Glutamatergic neuron (in vitro differentiated cells): ENCODE measurements at regions not wholly inside any gene's neighbourhood (a gene's known extent, or its start where the extent isn't known, plus 50 kb on each side); places are given as distances from the start of the nearest gene placed in this dataset.

Experiments
- DNase-seq: peaks from one replicate; pipeline ENCODE4 v3.0.0; 2022
- H3K27ac Mint-ChIP-seq: one replicate; pipeline ENCODE4 v1.8.0; 2020; ENCODE audit warnings: mild to moderate bottlenecking, mixed read lengths, inconsistent platforms; ENCODE audit not compliant: unreplicated experiment
- H3K27me3 Mint-ChIP-seq: one replicate; pipeline ENCODE4 v1.8.0; 2020; ENCODE audit warnings: mild to moderate bottlenecking, moderate library complexity, mixed read lengths, inconsistent platforms; ENCODE audit not compliant: unreplicated experiment
- H3K36me3 Mint-ChIP-seq: one replicate; pipeline ENCODE4 v1.8.0; 2020; ENCODE audit warnings: mild to moderate bottlenecking, mixed read lengths, inconsistent platforms; ENCODE audit not compliant: unreplicated experiment
- H3K4me1 Mint-ChIP-seq: one replicate; pipeline ENCODE4 v1.8.0; 2020; ENCODE audit warnings: mild to moderate bottlenecking, low read depth, mixed read lengths, inconsistent platforms; ENCODE audit not compliant: unreplicated experiment
- H3K4me3 Mint-ChIP-seq: one replicate; pipeline ENCODE4 v1.8.0; 2020; ENCODE audit warnings: mild to moderate bottlenecking, mixed read lengths, inconsistent platforms; ENCODE audit not compliant: unreplicated experiment
- H3K9me3 Mint-ChIP-seq: one replicate; pipeline ENCODE4 v1.8.0; 2020; ENCODE audit warnings: mild to moderate bottlenecking, moderate library complexity, mixed read lengths, inconsistent platforms; ENCODE audit not compliant: unreplicated experiment
- TF ChIP-seq, protein P1 (sequence below): fragments of 200-600 bp; sonication (generic); IDR thresholded peaks from one replicate; pipeline ENCODE4 v1.5.0; 2021; ENCODE audit not compliant: partially characterized antibody, unreplicated experiment

DNA sequence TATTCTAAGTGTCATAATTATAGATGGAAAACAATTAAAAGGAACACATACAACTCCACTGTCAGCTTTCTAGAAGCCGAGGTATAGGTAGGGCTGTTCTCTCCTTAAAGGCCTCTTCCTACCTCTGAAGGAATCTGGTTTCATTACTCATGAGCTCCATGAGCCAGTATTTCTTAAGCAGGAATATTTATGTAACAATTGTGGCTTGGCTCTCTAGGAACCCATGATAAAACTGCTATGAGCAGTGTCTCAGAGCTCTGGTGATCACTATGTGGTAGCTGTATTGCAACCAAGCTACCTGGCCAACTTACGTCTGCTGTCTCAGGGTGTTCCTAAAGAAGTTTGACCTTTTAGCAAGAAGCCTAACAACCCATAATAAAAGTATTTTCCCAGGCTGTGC is 157.7 kb downstream of the CEP120 start:
- Mint-ChIP-seq H3K4me1 (no peaks in the 10 kb centered on the region), H3K4me3 (no peak overlapping the region)

DNA sequence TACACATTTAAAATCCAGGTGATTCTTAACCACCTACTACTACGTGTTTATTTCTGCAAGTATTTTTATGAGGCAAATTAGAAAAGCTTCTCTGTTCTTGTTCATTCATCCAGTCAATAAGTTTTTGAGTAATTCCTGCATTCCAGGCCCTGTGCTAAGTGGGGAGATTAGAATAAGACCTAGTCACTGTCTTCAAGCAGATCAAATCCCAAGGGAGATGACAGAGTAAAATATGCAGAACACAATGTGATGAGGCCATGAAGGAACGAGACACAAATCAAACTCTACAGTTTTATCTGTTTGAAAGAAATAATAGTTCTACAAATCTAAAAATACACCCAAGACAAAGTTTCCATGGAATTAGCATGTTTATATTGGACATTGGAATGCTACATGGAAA is 158.8 kb downstream of the CEP120 start:
- Mint-ChIP-seq H3K27ac (no peak overlapping the region), H3K9me3 (no peaks in the 10 kb centered on the region), H3K4me1 (no peaks in the 10 kb centered on the region), H3K27me3 (no peaks in the 10 kb centered on the region), H3K36me3 (no peaks in the 10 kb centered on the region), H3K4me3 (no peak overlapping the region)
- no peak for DNase-seq
- TF ChIP-seq, protein P1, sequence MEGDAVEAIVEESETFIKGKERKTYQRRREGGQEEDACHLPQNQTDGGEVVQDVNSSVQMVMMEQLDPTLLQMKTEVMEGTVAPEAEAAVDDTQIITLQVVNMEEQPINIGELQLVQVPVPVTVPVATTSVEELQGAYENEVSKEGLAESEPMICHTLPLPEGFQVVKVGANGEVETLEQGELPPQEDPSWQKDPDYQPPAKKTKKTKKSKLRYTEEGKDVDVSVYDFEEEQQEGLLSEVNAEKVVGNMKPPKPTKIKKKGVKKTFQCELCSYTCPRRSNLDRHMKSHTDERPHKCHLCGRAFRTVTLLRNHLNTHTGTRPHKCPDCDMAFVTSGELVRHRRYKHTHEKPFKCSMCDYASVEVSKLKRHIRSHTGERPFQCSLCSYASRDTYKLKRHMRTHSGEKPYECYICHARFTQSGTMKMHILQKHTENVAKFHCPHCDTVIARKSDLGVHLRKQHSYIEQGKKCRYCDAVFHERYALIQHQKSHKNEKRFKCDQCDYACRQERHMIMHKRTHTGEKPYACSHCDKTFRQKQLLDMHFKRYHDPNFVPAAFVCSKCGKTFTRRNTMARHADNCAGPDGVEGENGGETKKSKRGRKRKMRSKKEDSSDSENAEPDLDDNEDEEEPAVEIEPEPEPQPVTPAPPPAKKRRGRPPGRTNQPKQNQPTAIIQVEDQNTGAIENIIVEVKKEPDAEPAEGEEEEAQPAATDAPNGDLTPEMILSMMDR = no peak

More for the DNA sequence above, 157.7 kb downstream of the CEP120 start:
- Mint-ChIP-seq H3K27ac (no peak overlapping the region), H3K9me3 (no peaks in the 10 kb centered on the region), H3K36me3 (no peaks in the 10 kb centered on the region), H3K27me3 (no peaks in the 10 kb centered on the region)
- TF ChIP-seq, protein P1 = no peak
- no peak for DNase-seq

DNA sequence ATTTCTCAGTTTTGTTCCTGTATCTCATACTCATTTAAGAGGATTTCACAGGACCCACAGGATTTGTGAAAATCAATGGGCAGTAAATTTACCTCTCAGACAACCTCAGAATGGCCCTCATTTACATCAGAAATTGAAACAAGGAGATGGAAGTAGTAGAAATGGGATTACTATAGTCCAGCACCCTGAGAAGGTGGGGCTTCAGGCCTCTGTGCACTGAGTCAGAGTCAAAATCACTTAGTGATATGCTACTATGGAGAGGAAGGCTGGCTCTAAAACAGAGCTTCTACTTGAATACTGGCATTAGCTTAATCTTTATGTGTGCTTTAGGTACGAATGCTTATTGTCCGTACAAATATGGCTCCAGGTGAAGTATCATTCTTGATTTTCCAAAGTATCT is 159.3 kb downstream of the CEP120 start:
- DNase-seq = no peak
- Mint-ChIP-seq H3K4me3 (no peak overlapping the region), H3K27ac (no peak overlapping the region), H3K9me3 (no peaks in the 10 kb centered on the region), H3K4me1 (no peaks in the 10 kb centered on the region), H3K36me3 (no peaks in the 10 kb centered on the region), H3K27me3 (no peaks in the 10 kb centered on the region)
- TF ChIP-seq, protein P1 = no peak

DNA sequence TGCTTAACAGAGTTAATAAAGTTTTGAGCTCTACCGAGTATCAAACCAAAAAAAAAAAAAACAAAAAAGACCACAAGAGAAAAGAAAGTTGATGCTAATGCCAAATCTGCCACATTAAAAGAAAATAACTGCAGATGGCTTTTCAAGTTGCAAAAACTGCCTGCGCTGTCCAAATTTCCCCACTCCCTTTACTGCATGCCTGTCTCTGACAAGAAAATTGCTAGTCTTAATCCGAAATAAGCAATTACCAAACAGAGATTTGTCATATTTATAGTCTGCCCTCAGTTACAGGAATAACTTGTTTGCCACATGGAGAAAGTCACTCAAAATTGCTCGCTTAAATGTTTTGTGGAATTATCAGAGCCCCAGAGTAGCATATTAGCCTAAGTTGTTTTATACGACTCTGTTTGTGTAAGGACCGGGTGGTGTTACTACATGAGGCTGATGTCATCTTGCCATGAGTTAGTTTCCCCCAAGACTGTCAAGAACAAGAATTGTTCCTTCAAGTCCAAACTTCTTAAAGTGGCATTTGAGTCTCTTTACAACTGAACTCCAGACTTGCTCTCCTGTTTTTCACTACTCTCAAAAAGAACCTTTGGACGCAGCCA is 160.9 kb downstream of the CEP120 start:
- Mint-ChIP-seq H3K27ac (no peak overlapping the region), H3K9me3 (no peaks in the 10 kb centered on the region), H3K27me3 (no peaks in the 10 kb centered on the region), H3K36me3 (peaks cover 6% of the 10 kb centered on the region), H3K4me3 (no peak overlapping the region), H3K4me1 (no peaks in the 10 kb centered on the region)
- DNase-seq = no peak
- TF ChIP-seq, protein P1 = no peak

DNA sequence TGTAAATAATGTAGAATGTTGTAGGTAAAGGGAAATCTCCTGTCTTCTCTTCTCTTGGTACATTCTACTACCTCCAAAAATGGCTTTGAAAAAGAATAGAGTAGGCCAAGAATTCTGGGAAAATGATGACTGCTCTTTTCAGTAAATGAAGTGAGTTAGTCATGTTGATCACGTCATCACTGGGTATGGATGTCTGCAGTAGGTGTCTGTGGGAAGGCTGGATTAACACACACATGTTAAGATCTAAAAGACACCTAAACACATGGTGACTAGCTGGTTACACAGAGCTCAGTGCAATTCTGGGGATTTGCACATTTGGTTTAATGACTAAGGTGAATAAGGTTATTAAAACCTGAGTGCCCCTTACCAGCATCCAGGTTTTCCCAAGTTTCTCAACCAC is 161.5 kb downstream of the CEP120 start:
- no peak overlapping the region for H3K27ac Mint-ChIP-seq
- H3K9me3 Mint-ChIP-seq = peaks cover 5% of the 10 kb centered on the region
- no peak overlapping the region for H3K4me3 Mint-ChIP-seq
- H3K27me3 Mint-ChIP-seq = no peaks in the 10 kb centered on the region
- TF ChIP-seq, protein P1 = no peak
- H3K4me1 Mint-ChIP-seq = no peaks in the 10 kb centered on the region
- no peak for DNase-seq
- H3K36me3 Mint-ChIP-seq = peaks cover 12% of the 10 kb centered on the region
